SK-N-MC (cell line): ENCODE measurements at regions not wholly inside any gene's neighbourhood (a gene's known extent, or its start where the extent isn't known, plus 50 kb on each side); places are given as distances from the start of the nearest gene placed in this dataset.

Source experiments
- EZH2 ChIP-seq: fragments of 200-600 bp; sonication (generic); IDR thresholded peaks from one replicate; pipeline ENCODE4 v1.6.1; 2017; ENCODE audit warnings: antibody characterized with exemption
- FOXP2 ChIP-seq: optimal IDR thresholded peaks from 2 replicates; pipeline ENCODE3; 2011; ENCODE audit warnings: mild to moderate bottlenecking, moderate library complexity; ENCODE audit not compliant: insufficient read depth; ENCODE audit errors: extremely low read length, control extremely low read depth
- POLR2AphosphoS5 ChIP-seq: IDR thresholded peaks from 2 replicates; pipeline ENCODE4 v1.6.1; 2012; ENCODE audit warnings: mild to moderate bottlenecking, low read depth, low read length, borderline replicate concordance

- TF ChIP-seq EZH2 (no peak), POLR2AphosphoS5 (no peak), FOXP2 (no peak)
Observed at GRCh38 chr4:188396037-188396436, 256.8 kb downstream of the TRIML1 start.
